Left cardiac atrium (tissue), 4 donors: ENCODE measurements at regions not wholly inside any gene's neighbourhood (a gene's known extent, or its start where the extent isn't known, plus 50 kb on each side); places are given as distances from the start of the nearest gene placed in this dataset.
"Not testable (repeated sequence)": the region's sequence is repeated elsewhere in the genome, so short reads cannot be mapped to it uniquely, and the experiment has no call there.

Experiments used
- ATAC-seq, 2 donors: fragments of 200-7000 bp; cut with Tn5 transposase; one replicate each; pipeline ENCODE4 v1.9.1; 2020; ENCODE audit warnings: mild to moderate bottlenecking in 2 of 2, moderate library complexity in 2 of 2
- DNase-seq: peaks from one replicate; pipeline ENCODE4 v3.0.0-alpha.2; 2020
- intact Hi-C, 2 donors: fragments of 100-400 bp; cut with DNase I; formaldehyde crosslinking; loops; one replicate each; pipeline versions ENCODE4 v1.14.1 to v1.15.1; 2022 to 2023
- donor health status: DM: no; HTN: yes; CAD: no.
- donor health status: DM: no; HTN: yes; CAD: no; lungs with severe emphysema.
- donor health status: DM: yes; HTN: yes; CAD: no.
- donor health status: Dilated cardiomyopathy.

- no peak for ATAC-seq
- DNase-seq, result no peak
- intact Hi-C loops, result no loop called here
Measured at GRCh38 chr3:94739420-94739819, 676.6 kb downstream of the NSUN3 start.

DNA sequence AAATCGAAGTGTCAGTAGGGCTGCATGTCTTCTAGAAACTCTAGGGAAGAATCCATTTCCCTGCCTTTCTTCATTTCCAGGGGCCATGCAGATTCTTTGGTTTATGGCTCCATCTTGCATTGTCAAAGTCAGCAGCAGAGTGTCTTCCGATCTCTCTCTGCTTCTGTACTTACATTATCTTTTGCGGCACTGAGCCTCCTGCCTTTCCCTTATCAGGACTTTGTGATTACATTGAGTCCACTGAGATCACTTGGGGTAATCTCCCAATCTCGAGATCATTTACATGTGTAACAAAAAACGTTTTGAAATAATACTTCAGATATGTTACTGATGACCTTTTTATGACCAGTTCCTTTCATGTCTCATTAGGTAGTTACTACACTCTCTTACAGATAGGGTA, 695.9 kb downstream of the NSUN3 start:
- intact Hi-C loops, result no loop called here
- ATAC-seq, result no peak

GRCh38 chr3:94772402-94772801, 709.5 kb downstream of the NSUN3 start:
- intact Hi-C loops, result no loop called here

More for the DNA sequence above, 695.9 kb downstream of the NSUN3 start:
- no peak for DNase-seq

GRCh38 chr3:94775746-94776145, 712.9 kb downstream of the NSUN3 start:
- intact Hi-C loops, result no loop called here
- ATAC-seq (no peak), DNase-seq (no peak)

More at GRCh38 chr3:94772402-94772801, 709.5 kb downstream of the NSUN3 start:
- DNase-seq, result no peak
- no peak for ATAC-seq

- ATAC-seq, result no peak
- no peak for DNase-seq
- intact Hi-C loops, result no loop called here
Measured at GRCh38 chr3:94776401-94776915, 713.6 kb downstream of the NSUN3 start.

DNA sequence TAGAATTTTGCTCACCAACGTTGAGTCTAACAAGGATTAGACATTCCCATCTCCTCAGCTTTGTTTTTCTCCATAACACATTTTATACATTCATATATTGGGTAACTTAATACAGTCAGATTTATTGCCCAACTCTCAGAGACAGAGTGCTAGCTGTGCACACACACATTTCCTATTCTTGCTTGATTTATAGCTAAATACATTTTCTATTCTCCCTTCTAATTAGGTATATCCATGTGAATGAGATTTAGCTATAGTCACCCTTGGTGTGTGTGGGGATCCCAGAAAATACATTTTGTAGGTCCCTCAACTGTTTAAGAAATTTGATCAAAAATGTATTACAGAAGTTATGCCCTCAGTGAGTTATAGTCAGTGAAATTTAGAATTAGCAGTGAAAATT, 715.4 kb downstream of the NSUN3 start:
- intact Hi-C loops, result no loop called here
- ATAC-seq (no peak), DNase-seq (no peak)

DNA sequence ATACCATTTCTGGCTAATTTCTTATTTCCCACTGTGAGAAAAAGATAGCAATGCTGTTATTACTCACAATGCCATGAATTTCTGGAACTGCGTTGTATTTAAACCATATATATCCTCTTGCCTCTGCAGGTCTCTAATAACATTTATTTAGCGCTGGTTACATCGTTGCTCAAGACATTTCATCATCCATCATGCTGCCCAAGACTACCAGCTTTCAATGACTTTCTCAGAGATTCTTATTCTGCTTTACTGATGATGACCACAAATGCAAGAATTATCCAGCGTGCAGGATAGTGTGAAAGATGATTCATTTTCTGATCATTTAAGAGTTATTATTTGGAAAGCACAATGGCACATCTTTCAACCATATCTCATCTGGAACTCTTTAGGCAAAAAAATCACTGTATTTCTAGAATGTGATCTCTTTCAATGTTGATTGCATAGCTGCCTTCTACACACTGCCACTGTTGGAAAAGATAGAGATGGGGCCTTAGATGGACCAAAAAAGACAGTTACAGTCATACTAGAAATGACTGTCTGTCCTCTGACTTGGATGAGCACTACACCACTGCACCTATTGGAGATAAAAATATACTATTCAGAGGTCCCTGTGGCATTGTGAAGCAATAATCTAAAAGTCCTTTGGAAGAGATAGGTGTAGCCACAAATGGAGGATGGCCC, 716.1 kb downstream of the NSUN3 start:
- intact Hi-C loops, result no loop called here
- no peak for DNase-seq
- ATAC-seq, result no peak

GRCh38 chr3:94779699-94780098, 716.8 kb downstream of the NSUN3 start:
- intact Hi-C loops, result no loop called here
- ATAC-seq (no peak), DNase-seq (no peak)

DNA sequence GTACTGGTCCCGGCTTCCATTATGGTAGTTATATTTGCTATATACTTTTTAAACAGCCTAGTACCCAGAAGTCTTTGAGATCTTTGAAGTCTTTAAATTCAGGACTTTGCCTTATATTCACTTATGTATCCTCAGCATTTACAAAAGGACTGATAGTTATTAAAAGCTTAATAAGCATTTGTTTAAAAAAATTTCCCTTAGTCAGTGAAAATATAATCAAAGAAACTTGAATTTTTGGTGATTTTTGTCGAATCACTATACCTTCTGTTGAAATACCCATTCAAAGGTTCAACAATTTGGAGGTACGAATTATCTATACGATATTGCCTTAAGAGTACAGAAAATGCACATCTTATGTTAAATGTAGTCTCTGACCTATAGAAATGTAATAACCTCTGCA, 721.4 kb downstream of the NSUN3 start:
- no peak for DNase-seq
- no peak for ATAC-seq
- intact Hi-C loops, result no loop called here

DNA sequence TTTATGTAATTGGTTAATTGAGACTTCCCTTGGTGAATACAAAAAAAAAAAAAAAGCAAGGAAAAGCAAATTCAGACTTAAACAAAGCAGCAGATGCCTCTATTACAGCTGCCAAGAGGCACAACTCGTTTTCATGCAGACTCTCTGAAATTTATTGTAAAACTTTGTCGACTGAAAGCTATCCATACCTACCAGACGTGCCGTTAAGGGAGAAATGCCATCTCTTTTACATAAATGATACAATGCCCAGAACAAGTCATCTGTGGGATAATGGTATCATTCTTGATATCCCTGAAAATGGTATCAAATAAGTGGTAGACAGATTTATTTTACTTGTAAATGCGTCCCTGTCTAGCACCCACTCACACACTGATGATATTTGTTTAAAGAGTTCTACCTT, 724.2 kb downstream of the NSUN3 start:
- intact Hi-C loops, result no loop called here
- DNase-seq, result no peak
- no peak for ATAC-seq

DNA sequence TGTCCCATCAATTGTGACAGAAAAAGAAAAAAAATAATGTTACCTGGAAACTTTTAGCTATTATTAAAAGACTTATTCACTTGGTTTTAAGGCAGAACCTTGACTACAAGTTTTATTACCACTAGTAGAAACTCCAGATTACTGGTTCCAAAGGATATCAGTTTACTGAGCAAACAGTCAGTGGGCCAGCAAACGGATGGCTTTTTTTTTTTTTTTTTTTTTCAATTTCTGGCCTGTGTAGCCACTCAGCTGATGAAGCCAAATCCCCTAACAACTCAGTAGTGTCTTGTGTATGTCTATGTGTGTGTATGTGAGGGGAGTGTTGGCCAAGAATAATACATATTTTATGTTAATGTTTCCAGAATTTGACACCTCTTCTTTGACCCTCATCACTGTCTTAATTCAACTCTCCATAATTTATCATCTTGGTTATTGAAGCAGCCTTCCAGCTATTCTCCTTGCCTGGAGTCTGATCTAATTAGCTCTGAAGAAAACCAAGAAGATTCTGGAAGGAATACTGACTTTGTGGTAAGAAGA, 724.9 kb downstream of the NSUN3 start:
- no peak for ATAC-seq
- no peak for DNase-seq
- intact Hi-C loops, result no loop called here

- ATAC-seq (no peak), DNase-seq (no peak)
- intact Hi-C loops, result no loop called here
Measured at GRCh38 chr3:94794563-94794962, 731.7 kb downstream of the NSUN3 start.

DNA sequence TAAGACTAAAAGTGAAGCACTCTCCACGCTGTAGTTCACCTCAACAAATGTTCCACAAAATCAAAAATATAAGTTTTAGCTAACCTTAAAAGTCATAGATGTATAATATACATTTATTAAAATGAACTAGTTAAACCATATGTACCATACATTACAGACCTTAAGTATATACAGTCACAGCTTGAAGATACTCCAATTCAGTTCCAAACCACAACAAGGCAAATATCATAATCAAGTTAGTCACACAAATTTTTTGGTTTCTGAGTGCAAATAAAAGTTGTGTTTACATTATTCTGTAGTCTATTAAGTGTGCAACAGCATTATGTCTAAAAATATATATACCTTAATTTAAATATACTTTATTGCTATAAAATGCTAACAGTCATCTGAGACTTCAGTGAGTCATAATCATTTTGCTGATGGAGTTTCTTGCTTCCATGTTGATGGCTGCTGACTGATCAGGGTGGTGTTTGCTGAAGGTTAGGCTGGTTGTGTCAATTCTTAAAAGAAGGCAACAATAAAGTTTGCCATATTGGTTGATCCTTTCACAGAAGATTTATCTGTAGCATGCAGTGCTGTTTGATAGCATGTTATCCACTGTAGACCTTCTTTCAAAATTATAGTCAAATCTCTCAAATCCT, 736.7 kb downstream of the NSUN3 start:
- intact Hi-C loops, result loop anchor here in 1 of 2 donors (10.0 kb wide), 1 partner anchor 145 kb away; no protein-coding TSS in a partner anchor
- ATAC-seq, result no peak
- no peak for DNase-seq

DNA sequence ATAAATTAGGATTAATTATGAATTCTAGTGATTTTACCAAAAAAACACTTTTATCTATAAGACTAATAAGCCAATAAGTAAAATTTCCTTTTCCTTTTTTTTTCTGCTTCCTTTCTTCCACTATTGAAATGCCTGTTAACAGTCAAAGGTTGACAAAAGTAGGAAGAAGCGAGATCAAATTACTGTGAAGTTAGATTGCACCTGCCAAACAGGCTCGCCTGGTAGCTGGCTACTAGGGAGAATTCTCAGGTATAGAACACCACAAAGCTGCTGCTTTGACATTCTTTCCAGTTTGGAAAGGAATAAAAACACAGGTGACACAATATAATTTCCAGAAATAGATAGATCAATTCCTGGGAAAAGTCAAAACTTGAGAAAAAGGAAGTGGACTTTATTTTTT, 749.0 kb downstream of the NSUN3 start:
- intact Hi-C loops, result no loop called here
- ATAC-seq (no peak), DNase-seq (no peak)

DNA sequence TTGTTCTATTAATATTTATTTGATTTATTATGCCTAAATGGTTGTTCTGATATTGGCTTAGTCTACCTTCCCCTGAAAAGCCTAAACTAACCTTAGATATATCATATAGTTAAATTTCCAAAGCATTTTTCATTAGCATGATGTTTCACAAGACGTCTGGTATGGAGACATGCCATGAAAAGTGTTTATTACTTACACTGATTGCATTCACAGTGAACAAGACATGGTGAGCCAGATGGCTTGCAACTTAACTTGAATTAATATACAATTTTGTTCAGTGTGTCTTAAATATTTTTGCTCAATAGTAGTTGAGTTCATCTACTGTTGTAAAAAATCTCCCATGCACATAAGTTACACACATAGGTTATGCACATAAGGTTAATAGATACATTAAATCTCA, 758.4 kb downstream of the NSUN3 start:
- no peak for ATAC-seq
- intact Hi-C loops, result no loop called here

GRCh38 chr3:94822298-94822697, 759.4 kb downstream of the NSUN3 start:
- no peak for ATAC-seq
- no peak for DNase-seq
- intact Hi-C loops, result no loop called here

More for the DNA sequence above, 758.4 kb downstream of the NSUN3 start:
- DNase-seq, result no peak

DNA sequence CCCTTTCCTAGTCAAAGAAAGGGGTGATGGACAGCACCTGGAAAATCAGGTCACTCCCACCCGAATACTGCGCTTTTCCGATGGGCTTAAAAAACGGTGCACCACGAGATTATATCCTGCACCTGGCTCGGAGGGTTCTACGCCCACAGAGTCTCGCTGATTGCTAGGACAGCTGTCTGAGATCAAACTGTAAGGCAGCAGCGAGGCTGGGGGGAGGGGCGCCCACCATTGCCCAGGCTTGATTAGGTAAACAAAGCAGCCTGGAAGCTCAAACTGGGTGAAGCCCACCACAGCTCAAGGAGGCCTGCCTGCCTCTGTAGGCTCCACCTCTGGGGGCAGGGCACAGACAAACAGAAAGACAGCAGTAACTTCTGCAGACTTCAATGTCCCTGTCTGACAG, 783.4 kb downstream of the NSUN3 start:
- DNase-seq, intact Hi-C loops, ATAC-seq: not testable (repeated sequence)

DNA sequence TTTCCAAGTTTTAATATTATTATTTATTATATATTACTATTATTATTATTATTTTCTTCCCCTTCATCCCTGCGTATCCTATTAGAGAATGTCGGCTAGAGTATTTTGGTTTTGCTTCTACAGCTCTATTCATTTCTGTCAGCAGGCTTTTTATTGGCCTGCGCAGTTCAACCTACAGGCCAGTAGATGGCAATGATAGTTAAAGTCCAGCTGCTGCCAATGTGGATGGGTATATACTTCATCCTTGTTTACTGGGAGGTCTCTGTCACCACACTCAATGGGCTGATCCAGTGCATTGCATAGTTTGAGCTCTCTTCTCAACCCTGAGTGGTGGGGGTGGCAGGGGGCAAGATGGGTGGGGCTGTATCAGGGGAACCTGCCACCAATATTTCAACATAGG, 799.8 kb downstream of the NSUN3 start:
- no peak for DNase-seq
- ATAC-seq, result peak in 1 of 2 donors; percentile 44
- intact Hi-C loops, result no loop called here

- DNase-seq, result no peak
- no peak for ATAC-seq
- intact Hi-C loops, result no loop called here
Measured at GRCh38 chr3:94869059-94869547, 806.2 kb downstream of the NSUN3 start.

DNA sequence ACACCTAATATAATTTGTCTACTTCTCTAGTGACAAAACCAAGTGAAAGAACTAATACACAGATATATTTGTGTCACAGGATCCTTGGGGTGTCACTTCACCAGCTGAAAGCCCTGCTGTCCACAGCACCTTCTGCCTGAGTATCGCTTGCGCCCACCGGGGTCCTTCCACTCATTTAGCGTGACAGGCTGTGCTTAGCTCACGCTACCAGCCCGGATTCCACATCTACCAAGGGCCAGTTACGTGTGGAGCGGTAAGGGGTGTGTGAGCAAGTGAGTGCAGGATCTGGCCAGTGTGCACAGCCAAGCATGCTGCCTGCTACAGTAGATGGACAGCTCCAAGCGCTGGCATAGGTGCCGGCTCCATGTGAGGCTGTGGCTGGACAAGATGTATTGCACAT, 810.9 kb downstream of the NSUN3 start:
- ATAC-seq (no peak), DNase-seq (no peak)
- intact Hi-C loops, result no loop called here
